ENCODE measurements at regions not wholly inside any gene's neighbourhood (a gene's known extent, or its start where the extent isn't known, plus 50 kb on each side); places are given as distances from the start of the nearest gene placed in this dataset.

GRCh38 chr2:136389809-136390208, 271.9 kb upstream of the CXCR4 start (continued):
- TF ChIP-seq, protein P1, sequence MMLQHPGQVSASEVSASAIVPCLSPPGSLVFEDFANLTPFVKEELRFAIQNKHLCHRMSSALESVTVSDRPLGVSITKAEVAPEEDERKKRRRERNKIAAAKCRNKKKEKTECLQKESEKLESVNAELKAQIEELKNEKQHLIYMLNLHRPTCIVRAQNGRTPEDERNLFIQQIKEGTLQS (IDR thresholded peaks at IDR 0.05; ENCODE audit: borderline replicate concordance, extremely low read depth, low read depth, low read length), result no peak
- TF ChIP-seq ZNF24 (IDR thresholded peaks at IDR 0.05) (peak; percentile 49; the same call in 1 of the 2 replicates), EP300 (IDR thresholded peaks at IDR 0.05; ENCODE audit: borderline replicate concordance in 1 of 2, control insufficient read depth in 1 of 2, low read depth in 2 of 2, low read length in 2 of 2) (peak in 1 of 2 experiments; percentile 55; a peak in 1 of 4 replicates), RUNX3 (IDR thresholded peaks at IDR 0.05; ENCODE audit: low read length) (no peak), RAD51 (IDR thresholded peaks at IDR 0.05) (peak; percentile 41; the same call in 1 of the 2 replicates), ZNF217 (IDR thresholded peaks at IDR 0.05) (no peak), NBN (IDR thresholded peaks at IDR 0.05) (0 out of 2 replicates have a peak, but pooled peaks have one; percentile 64), IRF3 (IDR thresholded peaks at IDR 0.05) (no peak)
- TF ChIP-seq, protein P2, sequence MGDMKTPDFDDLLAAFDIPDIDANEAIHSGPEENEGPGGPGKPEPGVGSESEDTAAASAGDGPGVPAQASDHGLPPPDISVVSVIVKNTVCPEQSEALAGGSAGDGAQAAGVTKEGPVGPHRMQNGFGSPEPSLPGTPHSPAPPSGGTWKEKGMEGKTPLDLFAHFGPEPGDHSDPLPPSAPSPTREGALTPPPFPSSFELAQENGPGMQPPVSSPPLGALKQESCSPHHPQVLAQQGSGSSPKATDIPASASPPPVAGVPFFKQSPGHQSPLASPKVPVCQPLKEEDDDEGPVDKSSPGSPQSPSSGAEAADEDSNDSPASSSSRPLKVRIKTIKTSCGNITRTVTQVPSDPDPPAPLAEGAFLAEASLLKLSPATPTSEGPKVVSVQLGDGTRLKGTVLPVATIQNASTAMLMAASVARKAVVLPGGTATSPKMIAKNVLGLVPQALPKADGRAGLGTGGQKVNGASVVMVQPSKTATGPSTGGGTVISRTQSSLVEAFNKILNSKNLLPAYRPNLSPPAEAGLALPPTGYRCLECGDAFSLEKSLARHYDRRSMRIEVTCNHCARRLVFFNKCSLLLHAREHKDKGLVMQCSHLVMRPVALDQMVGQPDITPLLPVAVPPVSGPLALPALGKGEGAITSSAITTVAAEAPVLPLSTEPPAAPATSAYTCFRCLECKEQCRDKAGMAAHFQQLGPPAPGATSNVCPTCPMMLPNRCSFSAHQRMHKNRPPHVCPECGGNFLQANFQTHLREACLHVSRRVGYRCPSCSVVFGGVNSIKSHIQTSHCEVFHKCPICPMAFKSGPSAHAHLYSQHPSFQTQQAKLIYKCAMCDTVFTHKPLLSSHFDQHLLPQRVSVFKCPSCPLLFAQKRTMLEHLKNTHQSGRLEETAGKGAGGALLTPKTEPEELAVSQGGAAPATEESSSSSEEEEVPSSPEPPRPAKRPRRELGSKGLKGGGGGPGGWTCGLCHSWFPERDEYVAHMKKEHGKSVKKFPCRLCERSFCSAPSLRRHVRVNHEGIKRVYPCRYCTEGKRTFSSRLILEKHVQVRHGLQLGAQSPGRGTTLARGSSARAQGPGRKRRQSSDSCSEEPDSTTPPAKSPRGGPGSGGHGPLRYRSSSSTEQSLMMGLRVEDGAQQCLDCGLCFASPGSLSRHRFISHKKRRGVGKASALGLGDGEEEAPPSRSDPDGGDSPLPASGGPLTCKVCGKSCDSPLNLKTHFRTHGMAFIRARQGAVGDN (IDR thresholded peaks at IDR 0.05), result peak; percentile 45; the same call in 1 of the 2 replicates
- TF ChIP-seq, protein P3, sequence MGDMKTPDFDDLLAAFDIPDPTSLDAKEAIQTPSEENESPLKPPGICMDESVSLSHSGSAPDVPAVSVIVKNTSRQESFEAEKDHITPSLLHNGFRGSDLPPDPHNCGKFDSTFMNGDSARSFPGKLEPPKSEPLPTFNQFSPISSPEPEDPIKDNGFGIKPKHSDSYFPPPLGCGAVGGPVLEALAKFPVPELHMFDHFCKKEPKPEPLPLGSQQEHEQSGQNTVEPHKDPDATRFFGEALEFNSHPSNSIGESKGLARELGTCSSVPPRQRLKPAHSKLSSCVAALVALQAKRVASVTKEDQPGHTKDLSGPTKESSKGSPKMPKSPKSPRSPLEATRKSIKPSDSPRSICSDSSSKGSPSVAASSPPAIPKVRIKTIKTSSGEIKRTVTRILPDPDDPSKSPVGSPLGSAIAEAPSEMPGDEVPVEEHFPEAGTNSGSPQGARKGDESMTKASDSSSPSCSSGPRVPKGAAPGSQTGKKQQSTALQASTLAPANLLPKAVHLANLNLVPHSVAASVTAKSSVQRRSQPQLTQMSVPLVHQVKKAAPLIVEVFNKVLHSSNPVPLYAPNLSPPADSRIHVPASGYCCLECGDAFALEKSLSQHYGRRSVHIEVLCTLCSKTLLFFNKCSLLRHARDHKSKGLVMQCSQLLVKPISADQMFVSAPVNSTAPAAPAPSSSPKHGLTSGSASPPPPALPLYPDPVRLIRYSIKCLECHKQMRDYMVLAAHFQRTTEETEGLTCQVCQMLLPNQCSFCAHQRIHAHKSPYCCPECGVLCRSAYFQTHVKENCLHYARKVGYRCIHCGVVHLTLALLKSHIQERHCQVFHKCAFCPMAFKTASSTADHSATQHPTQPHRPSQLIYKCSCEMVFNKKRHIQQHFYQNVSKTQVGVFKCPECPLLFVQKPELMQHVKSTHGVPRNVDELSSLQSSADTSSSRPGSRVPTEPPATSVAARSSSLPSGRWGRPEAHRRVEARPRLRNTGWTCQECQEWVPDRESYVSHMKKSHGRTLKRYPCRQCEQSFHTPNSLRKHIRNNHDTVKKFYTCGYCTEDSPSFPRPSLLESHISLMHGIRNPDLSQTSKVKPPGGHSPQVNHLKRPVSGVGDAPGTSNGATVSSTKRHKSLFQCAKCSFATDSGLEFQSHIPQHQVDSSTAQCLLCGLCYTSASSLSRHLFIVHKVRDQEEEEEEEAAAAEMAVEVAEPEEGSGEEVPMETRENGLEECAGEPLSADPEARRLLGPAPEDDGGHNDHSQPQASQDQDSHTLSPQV (IDR thresholded peaks at IDR 0.05), result 0 out of 2 replicates have a peak, but pooled peaks have one; percentile 10

All from GM12878 (cell line).